ENCODE measurements at regions not wholly inside any gene's neighbourhood (a gene's known extent, or its start where the extent isn't known, plus 50 kb on each side); places are given as distances from the start of the nearest gene placed in this dataset.
A peak's percentile ranks its signal among the peaks of the same experiment; 100 is the strongest.

GRCh38 chr6:97656236-97656635 is 373.2 kb upstream of the MMS22L start:
- H3K9me3 Mint-ChIP-seq, result no peaks in the 10 kb centered on the region
- Histone ChIP-seq H3K4me1 (ENCODE audit: control insufficient read depth, insufficient read depth, low read length) (no peaks in the 10 kb centered on the region), H3K9me3 (ENCODE audit: control insufficient read depth, low read length) (no peaks in the 10 kb centered on the region), H3K9ac (ENCODE audit: extremely low read depth, low read length, poor library complexity, severe bottlenecking) (no peak overlapping the region), H3K4me3 (ENCODE audit: low read length) (no peak overlapping the region), H3K36me3 (ENCODE audit: control insufficient read depth, insufficient read depth, low read length) (no peaks in the 10 kb centered on the region), H3K27me3 (ENCODE audit: control insufficient read depth, insufficient read depth, low read length, poor library complexity, severe bottlenecking) (no peaks in the 10 kb centered on the region), H3K27ac (ENCODE audit: low read depth, low read length) (peak overlapping the region; percentile 52)
- TF ChIP-seq CTCF (conservative IDR thresholded peaks at IDR 0.05), result no peak
- no peak overlapping the region for H3K4me3 Mint-ChIP-seq
- no peaks in the 10 kb centered on the region for H3K36me3 Mint-ChIP-seq (ENCODE audit: low read depth)
- H3K27me3 Mint-ChIP-seq (ENCODE audit: insufficient read depth), result no peaks in the 10 kb centered on the region
- no peak for DNase-seq
- H3K4me1 Mint-ChIP-seq, result no peaks in the 10 kb centered on the region
- H3K27ac Mint-ChIP-seq, result no peak overlapping the region
- 67 to 88% methylated on average over 1 of the region's 1 CpG for WGBS, 2 experiments (ENCODE audit: insufficient coverage in 1 of 2, insufficient read length in 1 of 2)

DNA sequence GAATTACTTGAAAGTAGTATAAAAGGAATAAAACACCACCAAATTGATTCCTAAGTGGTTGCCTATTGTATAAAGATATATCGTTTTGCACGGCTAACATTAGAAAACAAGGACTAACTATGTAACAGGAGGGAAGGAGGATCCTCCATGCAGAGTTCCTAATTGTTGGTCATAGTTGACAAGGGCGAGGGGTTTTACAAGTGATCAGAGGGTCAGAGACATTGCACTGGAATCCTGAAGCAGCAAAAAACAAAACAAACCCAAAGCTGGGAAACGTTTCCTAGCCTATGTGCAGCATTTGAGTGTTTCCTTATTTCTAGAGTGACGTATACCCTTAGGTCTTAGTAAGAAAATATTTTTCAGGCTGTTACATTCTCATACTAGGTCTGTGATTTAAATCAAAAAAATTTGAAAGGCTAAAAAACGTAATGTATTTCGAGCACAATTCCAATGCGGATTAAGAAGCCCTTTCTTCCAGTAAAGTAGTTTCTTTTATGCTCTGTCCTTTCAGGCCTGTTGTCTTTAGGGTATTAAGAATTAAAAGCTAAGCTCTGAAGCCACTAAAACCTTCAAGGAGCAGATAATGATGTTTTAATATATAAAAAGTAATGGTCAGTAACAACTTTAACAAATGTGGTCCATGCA is 373.8 kb upstream of the MMS22L start:
- Mint-ChIP-seq H3K4me1 (no peaks in the 10 kb centered on the region), H3K36me3 (ENCODE audit: low read depth) (no peaks in the 10 kb centered on the region), H3K9me3 (no peaks in the 10 kb centered on the region), H3K27ac (no peak overlapping the region), H3K27me3 (ENCODE audit: insufficient read depth) (peaks cover 3% of the 10 kb centered on the region), H3K4me3 (no peak overlapping the region)
- Histone ChIP-seq H3K9me3 (ENCODE audit: control insufficient read depth, low read length) (no peaks in the 10 kb centered on the region), H3K4me3 (ENCODE audit: low read length) (no peak overlapping the region), H3K27me3 (ENCODE audit: control insufficient read depth, insufficient read depth, low read length, poor library complexity, severe bottlenecking) (peaks cover 4% of the 10 kb centered on the region), H3K9ac (ENCODE audit: extremely low read depth, low read length, poor library complexity, severe bottlenecking) (no peak overlapping the region), H3K4me1 (ENCODE audit: control insufficient read depth, insufficient read depth, low read length) (no peaks in the 10 kb centered on the region), H3K36me3 (ENCODE audit: control insufficient read depth, insufficient read depth, low read length) (no peaks in the 10 kb centered on the region), H3K27ac (ENCODE audit: low read depth, low read length) (peak overlapping the region; percentile 52)
- 66 to 73% methylated on average over 4 to 8 of the region's 8 CpGs for WGBS, 2 experiments (ENCODE audit: insufficient coverage in 1 of 2, insufficient read length in 1 of 2)
- no peak for TF ChIP-seq CTCF (conservative IDR thresholded peaks at IDR 0.05)
- no peak for DNase-seq

- no peaks in the 10 kb centered on the region for H3K4me1 Mint-ChIP-seq
- Histone ChIP-seq H3K27me3 (ENCODE audit: control insufficient read depth, insufficient read depth, low read length, poor library complexity, severe bottlenecking) (peaks cover 15% of the 10 kb centered on the region), H3K4me3 (ENCODE audit: low read length) (no peak overlapping the region), H3K9ac (ENCODE audit: extremely low read depth, low read length, poor library complexity, severe bottlenecking) (no peak overlapping the region), H3K9me3 (ENCODE audit: control insufficient read depth, low read length) (no peaks in the 10 kb centered on the region), H3K4me1 (ENCODE audit: control insufficient read depth, insufficient read depth, low read length) (no peaks in the 10 kb centered on the region), H3K36me3 (ENCODE audit: control insufficient read depth, insufficient read depth, low read length) (no peaks in the 10 kb centered on the region), H3K27ac (ENCODE audit: low read depth, low read length) (no peak overlapping the region)
- H3K9me3 Mint-ChIP-seq, result no peaks in the 10 kb centered on the region
- TF ChIP-seq CTCF (conservative IDR thresholded peaks at IDR 0.05), result no peak
- H3K27ac Mint-ChIP-seq, result no peak overlapping the region
- no peak overlapping the region for H3K4me3 Mint-ChIP-seq
- peaks cover 3% of the 10 kb centered on the region for H3K27me3 Mint-ChIP-seq (ENCODE audit: insufficient read depth)
- H3K36me3 Mint-ChIP-seq (ENCODE audit: low read depth), result no peaks in the 10 kb centered on the region
- DNase-seq, result no peak
- 88% methylated on average over 1 of the region's 2 CpGs; no CpG with 5 or more reads in 1 of the 2 experiments for WGBS, 2 experiments (ENCODE audit: insufficient coverage in 1 of 2, insufficient read length in 1 of 2)
These were observed 375.1 kb upstream of the MMS22L start for GRCh38 chr6:97658090-97658489.
